Activated naive CD4-positive, alpha-beta T cell treated with anti-CD3 and anti-CD28 coated beads, Interleukin-2, amount 50 U/mL, for 16 hours (primary cell): ENCODE measurements at regions not wholly inside any gene's neighbourhood (a gene's known extent, or its start where the extent isn't known, plus 50 kb on each side); places are given as distances from the start of the nearest gene placed in this dataset.

Experiments used
- DNase-seq: peaks from one replicate; pipeline ENCODE4 v3.0.0-alpha.2; 2020

- DNase-seq: no peak
These were observed 68.1 kb downstream of the HTR5A start for GRCh38 chr7:155138204-155138603.

- no peak for DNase-seq
These were observed 71.4 kb downstream of the HTR5A start for GRCh38 chr7:155141562-155141961.

DNA sequence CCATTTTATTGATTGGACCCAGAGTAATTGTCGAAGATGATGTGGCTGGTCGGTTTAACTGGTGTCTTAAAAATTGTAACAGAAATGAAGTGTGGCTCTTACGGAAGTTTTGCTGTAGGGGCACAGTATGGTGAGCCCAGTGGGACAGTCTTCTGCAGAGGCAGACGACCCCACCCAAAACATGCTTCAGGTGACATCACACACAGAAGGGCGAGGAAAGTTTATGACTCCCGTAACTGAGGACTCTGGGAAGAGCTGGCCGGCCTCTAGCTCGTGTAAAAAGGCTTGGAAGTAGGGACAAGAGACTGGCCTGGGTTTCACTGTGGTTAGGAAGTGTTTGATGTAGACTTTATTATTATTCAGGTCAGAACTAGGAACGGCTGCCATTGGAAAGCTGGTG is 73.3 kb downstream of the HTR5A start:
- no peak for DNase-seq

DNA sequence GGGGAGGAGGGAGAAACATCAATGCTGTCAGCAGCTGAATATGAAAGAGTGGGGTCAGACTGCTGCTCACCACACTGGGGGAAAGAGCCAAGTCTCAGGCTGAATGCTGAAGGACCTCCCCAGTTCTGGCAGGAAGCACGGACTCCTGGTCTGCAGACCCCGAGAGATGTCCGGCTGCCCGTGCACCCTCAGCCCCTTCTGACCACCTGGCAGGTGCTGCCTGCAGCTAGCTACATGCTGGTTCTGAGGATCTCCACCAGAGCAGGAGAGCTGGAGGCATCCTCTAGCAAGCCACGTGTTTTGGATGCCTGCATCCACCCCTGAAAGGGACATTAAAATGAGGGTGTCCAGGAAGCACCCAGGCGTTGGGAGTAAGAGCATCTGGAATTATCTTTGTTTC is 74.2 kb downstream of the HTR5A start:
- DNase-seq: no peak

DNA sequence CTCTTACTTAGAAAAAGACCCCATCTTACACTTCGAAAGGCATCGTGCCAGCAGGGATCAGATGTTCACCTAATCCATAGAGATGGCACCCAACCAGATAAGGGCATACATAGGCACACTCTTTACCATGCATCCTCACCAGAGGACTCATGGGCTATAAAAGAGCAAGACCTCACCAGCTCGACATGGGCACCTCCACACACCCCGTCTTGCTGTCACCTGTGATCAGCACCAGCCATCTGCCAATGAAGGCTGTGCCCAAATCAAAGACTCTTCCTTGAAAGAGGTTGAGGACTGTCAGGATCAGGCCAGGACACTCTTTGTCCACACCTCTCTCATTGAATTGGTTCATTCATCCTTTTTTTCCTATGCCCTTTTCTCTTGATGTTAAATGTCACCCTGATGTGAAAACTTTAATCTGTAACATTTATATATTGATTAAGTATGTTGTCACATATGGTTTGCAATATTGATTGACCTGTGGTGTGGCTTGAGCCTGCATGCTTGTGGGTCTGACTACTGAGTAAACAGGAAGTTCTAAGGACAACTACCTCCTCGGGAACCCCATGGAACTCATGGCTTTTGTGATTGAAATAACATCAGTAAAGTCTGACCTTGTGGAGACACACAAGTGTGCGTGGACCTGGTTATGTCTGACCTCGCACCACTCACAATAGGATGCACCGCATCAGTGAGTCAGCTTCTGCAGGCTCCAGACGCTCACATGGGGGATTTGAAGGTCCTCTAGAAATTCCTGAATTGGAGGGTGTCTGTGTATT is 75.5 kb downstream of the HTR5A start:
- DNase-seq: no peak

- no peak for DNase-seq
These were observed 77.0 kb downstream of the HTR5A start for GRCh38 chr7:155147172-155147571.

GRCh38 chr7:155147624-155148023 is 77.5 kb downstream of the HTR5A start:
- no peak for DNase-seq

DNA sequence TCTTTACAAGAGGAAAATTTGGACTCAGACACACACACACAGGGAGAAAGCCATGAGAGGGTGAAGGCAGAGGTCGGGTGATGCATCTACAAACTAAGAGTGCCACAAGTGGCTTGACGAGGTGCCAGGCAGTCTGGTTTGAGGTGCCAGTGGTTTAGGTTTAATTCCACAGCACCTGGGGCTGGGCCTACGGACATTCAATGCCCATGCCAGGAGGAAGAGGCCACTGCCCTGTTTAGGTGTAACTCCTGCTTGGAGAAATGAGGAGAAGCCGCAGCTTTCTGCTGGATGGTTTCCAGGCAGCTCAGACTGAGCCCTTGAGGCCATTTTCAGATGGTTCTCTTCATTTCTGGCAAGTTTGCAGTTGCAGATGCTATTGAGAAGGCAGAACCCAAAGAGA is 83.6 kb downstream of the HTR5A start:
- no peak for DNase-seq

DNA sequence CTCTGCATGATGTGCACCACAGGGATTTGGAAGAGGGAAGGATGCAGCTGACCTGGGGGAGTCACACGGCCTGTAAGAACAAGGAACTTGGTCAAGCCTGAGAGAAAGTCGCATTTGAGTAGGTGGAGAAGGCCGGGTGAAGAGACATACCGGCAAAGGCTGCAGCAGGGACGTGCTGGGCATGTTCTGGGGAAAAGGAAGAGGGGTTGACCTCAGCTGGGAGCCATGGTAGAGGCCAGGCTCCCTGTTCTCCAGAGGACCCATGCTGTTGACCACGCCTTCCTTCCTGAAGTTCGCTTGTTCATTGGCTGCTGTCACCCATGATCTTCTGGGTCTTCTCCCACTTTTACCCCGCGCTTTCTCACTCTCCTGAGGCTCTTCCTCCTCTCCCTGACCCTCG is 84.5 kb downstream of the HTR5A start:
- no peak for DNase-seq

DNA sequence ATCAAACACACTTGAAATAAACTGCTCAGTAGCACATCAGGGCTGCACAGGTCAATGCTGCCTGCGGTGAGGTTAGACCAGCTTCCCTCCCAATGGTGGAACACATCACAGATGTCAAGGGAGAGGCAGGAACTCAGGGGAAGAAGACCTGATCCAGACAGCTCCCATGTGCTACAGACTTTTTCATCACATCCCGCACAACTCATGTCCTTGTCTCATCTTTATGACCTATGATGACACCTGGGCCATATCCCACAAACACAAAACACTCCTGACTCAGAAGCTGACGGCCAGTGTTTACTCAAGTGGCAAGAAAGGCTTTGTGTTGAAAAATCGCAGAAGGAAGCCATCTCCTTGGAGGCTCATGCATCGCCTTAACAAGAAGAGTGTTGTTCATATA is 91.6 kb downstream of the HTR5A start:
- DNase-seq: no peak

DNA sequence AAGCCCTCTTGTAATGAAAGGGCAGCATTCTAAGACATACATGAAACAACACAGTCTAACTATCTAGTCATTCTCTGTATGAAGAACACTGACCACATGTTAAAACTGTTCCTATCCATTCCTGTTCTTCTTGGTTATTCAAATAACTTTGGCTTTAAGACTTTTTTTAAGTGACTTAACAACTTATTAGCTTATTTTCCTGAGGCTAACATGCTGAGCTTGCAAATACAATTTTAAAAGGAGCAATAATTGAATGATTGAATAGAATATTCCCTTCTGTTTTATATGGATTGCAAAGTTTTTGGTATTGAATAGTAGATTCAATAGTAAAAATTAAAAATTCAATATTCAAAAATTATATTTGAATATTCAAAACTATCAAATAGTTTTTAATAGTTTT is 92.3 kb downstream of the HTR5A start:
- no peak for DNase-seq

DNA sequence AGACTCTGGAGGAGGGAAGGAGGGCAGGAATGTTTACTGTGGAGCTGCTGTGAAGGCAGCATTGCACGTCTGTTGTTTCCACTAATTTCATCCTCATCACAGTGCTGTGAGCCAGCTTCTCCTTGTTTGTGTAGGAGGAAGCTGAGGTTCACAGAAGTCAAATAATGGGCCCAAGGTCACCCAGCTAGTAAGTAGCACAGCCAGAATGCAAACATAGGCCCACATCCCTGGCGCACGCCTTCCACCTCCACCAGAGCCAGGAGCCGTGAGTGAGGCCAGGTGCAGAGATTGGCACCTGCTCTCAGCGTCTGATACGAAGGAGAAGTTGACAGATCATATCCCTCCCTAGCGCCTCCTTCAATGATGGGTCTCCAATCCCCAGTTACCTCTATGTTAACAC is 93.6 kb downstream of the HTR5A start:
- no peak for DNase-seq

DNA sequence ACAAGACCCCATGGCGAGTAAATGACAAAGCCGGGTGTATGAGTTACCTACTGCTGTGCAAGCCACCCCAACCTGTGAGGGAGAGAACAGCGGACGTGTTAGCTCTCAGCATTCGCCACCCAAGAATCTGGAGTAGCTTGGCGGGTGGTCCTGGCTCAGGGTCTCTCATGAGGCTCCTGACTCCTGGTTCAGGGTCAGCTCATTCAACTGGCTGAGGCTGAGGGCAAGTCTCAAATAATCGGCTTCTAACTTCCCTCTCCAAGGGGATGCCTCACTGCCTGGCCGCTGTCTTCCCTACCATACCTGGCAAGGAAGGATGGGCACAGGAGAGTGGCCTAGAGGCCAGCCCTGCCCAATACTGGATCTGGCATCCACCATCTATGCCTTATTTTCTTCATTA is 94.2 kb downstream of the HTR5A start:
- no peak for DNase-seq

GRCh38 chr7:155166108-155166507 is 96.0 kb downstream of the HTR5A start:
- no peak for DNase-seq

- no peak for DNase-seq
These were observed 96.7 kb downstream of the HTR5A start for GRCh38 chr7:155166673-155167370.

- no peak for DNase-seq
These were observed 97.7 kb downstream of the HTR5A start for GRCh38 chr7:155167706-155168365.

DNA sequence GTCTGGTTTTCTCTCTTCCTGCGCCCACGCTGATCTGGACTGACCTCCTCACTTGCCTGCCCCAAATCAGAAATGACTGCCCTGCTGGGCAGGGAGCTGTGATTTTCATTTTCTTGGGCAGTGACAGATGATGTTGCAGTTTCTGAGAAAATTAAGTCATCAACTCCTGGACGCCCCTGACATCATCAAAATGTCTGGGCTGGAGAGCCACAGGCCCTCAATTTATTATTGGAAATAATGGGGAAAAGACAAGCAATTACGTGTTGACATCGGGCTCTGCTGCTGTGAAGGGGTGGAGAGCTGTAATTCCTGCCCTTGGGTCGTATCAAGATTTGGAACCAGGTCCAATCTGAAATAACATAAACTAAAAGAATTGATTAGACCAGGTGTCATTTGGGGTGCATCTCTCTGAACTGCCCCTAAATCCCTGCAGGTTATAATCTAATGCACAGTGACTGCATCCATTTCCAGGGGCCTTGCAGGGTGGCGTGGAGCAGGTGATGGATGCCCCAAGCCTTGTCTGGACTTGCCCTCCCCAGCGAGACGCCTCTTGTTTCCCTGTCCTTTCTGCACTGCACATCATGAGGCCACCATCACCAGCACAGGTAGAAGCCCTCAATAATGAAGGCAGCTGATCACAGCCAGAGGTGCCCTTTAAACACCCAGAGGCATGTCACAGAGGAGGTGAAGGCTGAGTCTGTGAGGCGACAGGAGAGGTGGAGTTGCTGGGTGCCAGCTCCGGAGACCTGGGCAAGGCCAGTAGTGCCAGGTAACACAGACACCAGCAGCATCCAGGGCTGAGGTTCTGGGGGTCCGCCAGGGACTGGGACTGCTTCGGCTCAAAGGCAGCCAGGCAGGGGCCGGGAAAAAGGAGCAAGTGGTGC is 98.7 kb downstream of the HTR5A start:
- DNase-seq: no peak

DNA sequence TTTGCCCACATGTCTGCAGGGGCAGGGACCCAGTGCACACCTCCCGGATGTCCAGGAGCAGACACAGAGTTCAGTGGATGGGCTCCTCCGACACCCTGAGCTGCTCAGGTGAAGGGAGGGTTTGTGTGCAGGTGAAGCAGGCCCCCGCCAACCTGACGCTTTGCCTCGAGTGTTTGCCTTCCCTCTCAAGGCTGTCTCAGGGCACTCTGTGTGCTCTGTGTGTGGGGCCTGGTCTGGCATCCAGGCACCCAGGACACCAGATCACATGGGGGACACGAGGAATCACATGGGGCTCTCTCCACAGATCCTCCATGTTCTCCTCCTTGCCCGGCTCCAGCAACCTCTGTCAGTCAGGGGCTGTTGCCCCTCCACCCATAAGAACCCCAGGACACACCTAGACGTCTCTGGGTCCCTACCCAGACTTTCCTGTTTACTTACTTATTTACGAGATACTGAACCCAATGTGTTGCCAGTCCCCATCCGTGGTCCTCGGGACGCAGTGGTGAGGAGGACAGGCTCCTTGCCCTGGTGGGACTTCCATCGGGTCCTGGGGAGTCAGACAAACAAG is 99.5 kb downstream of the HTR5A start:
- DNase-seq: no peak

- no peak for DNase-seq
These were observed 100.2 kb downstream of the HTR5A start for GRCh38 chr7:155170331-155170730.

DNA sequence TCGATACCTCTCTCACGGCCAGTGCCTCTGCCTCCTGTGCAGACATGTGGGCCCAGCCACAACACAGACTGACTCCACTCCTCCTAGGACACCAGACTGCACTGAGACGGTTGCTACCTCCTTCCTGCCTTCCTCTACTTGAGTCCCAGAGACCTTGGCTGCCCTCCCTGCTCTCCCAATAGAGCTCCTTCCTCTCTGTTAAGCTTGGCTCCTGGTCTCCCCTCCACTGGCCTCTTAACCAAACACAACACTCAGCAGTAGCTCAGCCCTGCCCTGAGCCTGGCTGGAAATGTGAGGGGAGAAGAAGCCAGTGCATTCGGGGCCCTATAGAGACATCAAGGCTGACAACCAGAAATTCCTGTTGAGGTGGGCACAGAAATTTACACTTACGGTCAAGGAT is 102.0 kb downstream of the HTR5A start:
- DNase-seq: no peak

DNA sequence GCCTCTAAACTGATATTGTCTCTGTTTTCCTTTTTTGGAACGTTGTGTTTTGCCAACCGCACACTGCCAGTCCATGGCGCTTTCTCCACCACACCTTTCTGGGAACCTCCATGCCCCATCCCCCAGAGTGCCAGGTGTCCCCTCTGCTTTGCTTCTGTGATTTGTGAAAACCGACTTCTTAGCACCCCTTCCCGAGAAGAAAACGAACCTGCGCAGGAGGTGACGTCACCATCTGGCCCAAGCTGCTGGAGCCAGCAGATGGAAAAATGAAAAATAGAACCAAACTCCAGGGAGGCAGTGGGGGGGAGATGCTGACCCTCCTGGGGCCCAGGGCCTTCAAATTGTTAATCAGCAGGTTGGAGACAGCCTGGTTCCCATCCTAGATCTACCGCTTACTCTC is 103.8 kb downstream of the HTR5A start:
- no peak for DNase-seq

DNA sequence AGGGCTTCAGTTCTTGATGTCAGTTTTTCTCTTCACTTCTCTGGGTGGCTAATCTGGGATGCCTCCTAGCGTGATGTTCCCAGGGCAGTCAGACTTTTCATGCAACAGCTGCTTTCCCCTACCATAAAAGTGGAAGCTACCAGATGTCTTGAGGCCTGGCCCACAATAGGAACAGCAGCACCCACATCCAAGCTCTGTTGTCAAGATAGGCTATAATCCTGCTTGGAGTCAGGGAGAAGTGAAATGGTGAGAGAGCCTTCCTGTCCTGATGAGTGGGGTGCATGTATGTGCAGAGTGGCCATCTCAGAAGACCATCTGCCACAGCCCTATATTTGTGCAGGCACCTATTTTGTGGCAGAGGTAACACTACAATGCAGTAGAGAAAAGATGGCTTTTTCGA is 108.0 kb downstream of the HTR5A start:
- no peak for DNase-seq

DNA sequence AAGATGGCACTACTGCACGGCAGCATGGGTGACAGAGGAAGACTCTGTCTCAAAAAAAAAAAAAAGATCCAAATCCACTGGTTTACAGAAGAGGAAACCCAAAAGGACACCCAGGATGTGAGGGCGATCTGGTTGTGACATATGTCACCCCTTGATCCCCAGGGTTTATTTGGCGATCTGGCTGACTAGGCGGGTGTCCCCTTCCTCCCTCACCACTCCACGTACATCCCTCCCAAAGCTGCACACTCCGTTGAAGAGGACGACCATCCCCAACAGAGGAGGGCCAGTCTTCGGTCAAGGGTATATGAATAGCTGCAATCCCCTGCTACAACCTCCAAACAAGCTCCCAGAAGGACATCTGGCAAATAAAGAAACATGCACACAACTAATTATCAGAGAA is 111.6 kb downstream of the HTR5A start:
- DNase-seq: no peak
